ENCODE measurements at regions not wholly inside any gene's neighbourhood (a gene's known extent, or its start where the extent isn't known, plus 50 kb on each side); places are given as distances from the start of the nearest gene placed in this dataset.
"Not testable (repeated sequence)": the region's sequence is repeated elsewhere in the genome, so short reads cannot be mapped to it uniquely, and the experiment has no call there.

- no peak for DNase-seq
Observed at GRCh38 chr5:97968346-97968745, 785.3 kb upstream of the RIOK2 start.

DNA sequence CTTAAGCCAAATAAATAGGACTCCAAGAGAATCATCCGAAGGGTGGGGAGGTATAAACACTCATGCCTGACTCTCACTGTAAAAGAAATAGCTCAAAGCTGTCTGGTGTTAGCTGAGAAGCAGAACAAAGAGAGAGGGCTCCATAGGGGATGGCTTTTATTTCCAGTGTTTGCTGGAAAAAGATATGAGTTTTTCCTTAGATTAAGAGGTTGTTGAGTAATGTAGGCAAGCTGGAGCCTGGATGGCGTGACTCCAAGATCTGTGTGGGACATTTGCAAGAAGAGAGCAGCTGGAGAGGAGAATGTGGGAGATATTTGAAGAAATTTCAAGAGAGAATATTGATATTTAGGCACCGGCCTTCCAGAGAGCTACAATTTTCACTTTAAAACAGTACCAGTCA lies 793.7 kb upstream of the RGMB start:
- no peak for DNase-seq

GRCh38 chr5:97980291-97980690 lies 793.2 kb upstream of the RGMB start:
- DNase-seq = no peak

DNA sequence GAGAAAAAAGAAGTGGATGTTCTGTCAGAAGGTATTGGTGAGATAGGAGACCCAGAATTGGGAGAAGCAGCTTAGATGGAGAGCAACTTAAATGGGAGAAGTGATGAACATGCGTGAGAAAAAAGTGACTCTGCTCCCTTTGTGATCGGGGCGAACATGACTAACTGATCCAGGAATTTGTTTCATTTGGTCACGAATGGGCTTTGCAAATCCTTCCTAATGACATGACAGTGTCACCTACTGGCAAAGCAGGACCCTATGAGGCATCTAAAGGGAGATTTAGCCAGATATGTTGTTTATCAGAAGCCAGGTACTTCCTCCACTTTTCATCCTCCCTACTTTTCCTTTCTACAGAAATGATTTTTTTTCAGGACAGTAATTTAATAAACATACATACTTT lies 787.4 kb upstream of the RGMB start:
- no peak for DNase-seq

- no peak for DNase-seq
Observed at GRCh38 chr5:97991236-97991635, 782.2 kb upstream of the RGMB start.

GRCh38 chr5:97998941-97999340 lies 774.5 kb upstream of the RGMB start:
- DNase-seq = no peak

- DNase-seq = no peak
Observed at GRCh38 chr5:98004463-98004862, 769.0 kb upstream of the RGMB start.

DNA sequence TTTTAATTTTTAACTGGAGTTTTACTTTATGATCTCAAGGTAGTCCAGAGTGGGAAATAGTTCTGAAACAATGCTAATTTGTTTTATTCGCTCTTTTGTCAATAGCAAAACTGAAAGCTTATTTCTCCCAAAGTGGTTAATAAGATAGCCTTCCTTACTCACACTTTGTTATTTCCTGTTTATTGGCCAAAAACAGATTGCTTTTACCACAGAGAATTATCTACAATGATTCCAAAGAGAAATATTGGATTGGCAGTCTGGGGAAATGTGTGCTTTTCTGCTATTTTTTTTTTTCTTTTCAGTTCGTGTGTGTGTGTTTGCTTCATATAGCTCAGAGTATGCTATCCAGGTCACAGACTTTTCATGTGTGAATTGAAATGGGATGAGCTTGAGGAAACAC lies 756.7 kb upstream of the RGMB start:
- no peak for DNase-seq

DNA sequence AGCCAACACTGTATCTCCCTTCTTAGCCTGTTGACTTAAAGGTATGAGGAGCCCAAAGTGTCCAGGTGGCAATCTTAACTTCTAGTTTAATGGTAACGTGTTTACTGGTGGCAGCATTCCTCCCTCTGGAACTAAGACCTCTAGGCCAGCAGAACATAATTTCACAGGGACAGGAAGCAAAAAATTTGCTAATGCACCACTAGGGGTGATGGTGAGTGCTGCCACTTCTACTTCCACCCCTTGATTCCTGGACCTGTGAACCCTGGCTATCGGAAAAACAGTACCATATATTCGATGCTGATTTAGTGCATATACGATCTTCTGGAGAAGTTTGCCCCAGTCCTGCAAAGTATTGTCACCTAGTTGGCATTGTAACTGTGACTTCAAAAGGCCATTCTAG lies 743.2 kb upstream of the RGMB start:
- DNase-seq = not testable (repeated sequence)

DNA sequence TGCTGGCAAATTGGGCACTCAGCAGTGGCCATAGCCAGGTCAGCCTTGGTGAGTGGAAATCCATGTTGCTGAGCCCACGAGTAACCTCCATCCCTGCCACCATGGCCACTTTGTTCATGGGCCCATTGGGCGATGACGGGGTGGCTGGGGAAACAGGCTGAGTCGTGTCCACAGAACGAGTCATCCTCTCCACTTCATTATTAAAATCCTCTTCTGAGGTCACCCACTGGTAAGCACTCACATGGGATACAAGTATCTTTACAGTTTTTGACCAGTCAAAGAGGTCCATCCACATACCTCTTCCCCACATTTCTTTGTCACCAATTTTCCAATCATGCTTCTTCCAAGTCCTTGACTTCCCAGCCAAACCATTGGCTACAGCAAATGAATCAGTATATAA lies 742.4 kb upstream of the RGMB start:
- not testable (repeated sequence) for DNase-seq

DNA sequence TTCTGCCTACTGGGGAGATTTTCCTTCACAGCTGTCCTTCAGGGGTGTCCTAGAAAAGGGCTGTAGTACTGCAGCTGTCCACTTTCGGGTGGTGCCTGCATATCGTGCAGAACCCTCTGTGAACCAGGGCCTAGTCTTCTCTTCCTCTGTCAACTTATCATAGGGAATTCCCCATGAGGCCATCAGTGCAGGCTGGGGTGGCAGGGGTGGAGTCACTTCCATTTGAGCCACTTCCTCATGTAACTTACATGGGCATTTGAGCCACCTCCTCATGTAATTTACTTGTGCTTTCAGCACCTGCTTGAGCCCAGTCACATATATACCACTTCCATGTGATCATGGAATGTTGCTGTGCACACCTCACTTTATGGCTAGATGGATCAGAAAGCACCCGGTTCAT lies 742.0 kb upstream of the RGMB start:
- DNase-seq = no peak

DNA sequence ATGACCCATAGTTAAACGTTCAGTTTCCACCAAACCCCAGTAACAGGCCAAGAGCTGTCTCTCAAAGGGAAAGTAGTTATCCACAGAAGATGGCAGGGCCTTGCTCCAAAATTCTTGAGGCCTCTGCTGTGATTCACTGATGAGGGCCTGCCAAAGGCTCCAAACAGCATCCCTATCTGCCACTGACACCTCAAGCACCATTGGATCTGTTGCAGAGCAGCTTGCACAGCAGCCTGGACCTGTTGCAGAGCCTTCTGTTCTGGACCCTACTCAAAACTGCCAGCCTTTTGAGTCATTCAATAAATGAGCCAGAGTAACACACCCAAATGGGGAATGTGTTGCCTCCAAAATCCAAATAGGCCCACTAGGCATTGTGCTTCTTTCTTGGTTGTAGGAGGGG lies 741.5 kb upstream of the RGMB start:
- DNase-seq = no peak

DNA sequence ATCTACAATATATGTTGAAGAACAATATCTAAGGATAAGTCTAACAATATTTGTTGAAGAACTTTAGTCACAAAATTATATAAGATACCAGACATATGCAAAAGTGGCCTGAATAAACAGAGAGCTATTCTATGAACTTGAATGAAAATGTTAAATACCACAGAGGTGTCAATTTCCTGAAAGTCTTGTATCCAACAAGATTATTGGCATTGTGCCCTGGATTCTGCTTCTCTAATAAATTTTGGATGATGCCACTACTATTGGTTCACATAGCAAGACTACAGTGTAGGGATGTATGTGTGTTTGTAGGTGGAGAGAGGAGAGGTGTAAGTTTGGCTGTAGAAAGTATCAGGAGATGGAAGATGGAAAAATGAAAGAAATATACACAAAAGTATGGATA lies 731.8 kb upstream of the RGMB start:
- DNase-seq = no peak

- no peak for DNase-seq
Observed at GRCh38 chr5:98042521-98042920, 730.9 kb upstream of the RGMB start.

GRCh38 chr5:98042961-98043360 lies 730.5 kb upstream of the RGMB start:
- DNase-seq = no peak

GRCh38 chr5:98050583-98050982 lies 722.9 kb upstream of the RGMB start:
- no peak for DNase-seq

GRCh38 chr5:98053170-98053569 lies 720.3 kb upstream of the RGMB start:
- no peak for DNase-seq

- DNase-seq = no peak
Observed at GRCh38 chr5:98060148-98060547, 713.3 kb upstream of the RGMB start.

DNA sequence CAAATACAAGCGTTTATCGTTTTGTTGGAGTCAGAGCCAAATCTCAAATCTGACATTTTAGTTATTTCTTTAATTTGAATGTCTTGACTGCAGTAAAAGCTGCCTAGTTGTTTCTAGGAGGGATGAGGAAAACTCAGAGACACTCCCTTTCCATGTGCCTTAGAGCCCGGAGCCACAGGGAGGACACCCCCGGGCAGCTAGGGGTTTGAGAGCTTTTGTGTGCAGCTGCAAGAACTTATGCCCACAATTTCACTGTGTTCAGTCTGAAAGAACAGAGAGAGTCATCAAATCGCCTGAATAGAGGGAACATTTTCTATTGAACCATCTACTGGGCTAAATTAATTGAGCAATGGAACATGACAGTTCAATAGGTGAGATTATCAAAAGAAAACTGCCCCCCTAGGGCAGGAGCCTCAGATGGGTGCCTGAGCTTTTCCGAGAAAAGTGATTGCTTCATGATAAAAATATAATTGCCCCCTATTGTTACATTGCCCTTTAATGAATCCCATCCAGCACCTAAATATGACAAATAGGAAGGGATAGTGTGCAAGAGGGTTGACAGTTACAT lies 709.3 kb upstream of the RGMB start:
- DNase-seq = no peak

GRCh38 chr5:98065261-98065909 lies 708.1 kb upstream of the RGMB start:
- no peak for DNase-seq

- DNase-seq = no peak
Observed at GRCh38 chr5:98066910-98067309, 706.6 kb upstream of the RGMB start.

GRCh38 chr5:98069876-98070512 lies 703.5 kb upstream of the RGMB start:
- DNase-seq = no peak

DNA sequence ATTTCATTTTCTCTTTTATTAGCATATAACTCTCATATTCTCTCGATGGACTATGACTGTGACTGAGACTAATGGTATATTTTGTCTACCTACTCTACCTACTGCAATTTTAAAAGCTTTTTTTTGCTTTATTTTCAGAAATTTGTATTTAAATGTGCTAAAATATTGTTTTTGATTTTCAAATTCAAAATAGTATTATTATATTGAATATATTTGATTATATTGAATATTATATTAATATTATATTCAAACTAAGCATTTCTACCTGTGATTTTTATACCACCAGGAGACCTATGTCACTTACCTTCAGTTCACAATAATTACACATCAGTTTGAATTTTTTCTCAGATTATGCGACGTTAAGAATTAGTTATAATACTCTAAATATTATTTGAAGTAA lies 700.5 kb upstream of the RGMB start:
- no peak for DNase-seq

- no peak for DNase-seq
Observed at GRCh38 chr5:98076501-98076900, 697.0 kb upstream of the RGMB start.

DNA sequence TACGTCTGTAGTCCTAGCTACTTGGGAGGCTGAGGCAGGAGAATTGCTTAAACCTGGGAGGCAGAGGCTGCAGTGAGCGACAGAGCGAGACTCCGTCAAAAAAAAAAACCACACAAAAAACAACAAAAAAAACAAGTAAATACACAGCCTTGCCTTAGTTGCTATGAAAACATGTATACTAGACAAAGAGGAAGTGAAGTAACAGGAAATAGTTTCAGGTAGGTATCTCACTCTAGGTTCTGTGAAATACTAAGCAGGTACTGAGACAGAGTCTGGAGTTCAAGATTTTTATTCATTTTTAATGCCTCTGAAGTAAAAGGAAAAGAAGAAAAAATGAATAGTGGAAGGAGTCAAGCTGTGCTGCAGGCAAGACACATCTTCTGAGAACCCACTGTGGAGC lies 687.9 kb upstream of the RGMB start:
- no peak for DNase-seq

All from stimulated activated CD4-positive, alpha-beta T cell treated with anti-CD3 and anti-CD28 coated beads, Interleukin-4, amount 100 ng/mL, for 24 hours (primary cell).